ENCODE measurements at regions not wholly inside any gene's neighbourhood (a gene's known extent, or its start where the extent isn't known, plus 50 kb on each side); places are given as distances from the start of the nearest gene placed in this dataset.

DNA sequence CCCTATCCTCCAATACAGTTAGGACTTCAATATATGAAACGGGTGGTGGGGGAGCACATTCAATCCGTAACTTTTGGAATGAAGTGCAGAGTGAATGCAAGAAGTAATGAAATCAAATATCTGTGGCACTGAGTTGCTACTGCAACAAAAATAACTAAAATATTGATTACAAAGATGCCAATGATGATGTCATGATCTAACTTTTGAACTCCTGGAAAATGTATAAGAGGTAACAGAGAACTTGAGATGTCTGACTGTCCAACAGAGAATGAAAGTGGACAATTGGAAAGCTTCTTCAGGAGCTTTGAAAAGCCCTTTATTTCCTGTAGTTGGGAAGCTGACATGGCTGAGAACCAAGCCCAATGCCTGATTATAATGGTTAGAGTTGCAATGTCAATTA is 279.9 kb downstream of the ZBBX start:
- TF ChIP-seq, protein P1, sequence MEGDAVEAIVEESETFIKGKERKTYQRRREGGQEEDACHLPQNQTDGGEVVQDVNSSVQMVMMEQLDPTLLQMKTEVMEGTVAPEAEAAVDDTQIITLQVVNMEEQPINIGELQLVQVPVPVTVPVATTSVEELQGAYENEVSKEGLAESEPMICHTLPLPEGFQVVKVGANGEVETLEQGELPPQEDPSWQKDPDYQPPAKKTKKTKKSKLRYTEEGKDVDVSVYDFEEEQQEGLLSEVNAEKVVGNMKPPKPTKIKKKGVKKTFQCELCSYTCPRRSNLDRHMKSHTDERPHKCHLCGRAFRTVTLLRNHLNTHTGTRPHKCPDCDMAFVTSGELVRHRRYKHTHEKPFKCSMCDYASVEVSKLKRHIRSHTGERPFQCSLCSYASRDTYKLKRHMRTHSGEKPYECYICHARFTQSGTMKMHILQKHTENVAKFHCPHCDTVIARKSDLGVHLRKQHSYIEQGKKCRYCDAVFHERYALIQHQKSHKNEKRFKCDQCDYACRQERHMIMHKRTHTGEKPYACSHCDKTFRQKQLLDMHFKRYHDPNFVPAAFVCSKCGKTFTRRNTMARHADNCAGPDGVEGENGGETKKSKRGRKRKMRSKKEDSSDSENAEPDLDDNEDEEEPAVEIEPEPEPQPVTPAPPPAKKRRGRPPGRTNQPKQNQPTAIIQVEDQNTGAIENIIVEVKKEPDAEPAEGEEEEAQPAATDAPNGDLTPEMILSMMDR (IDR thresholded peaks at IDR 0.05) = no peak
- TF ChIP-seq POLR2A (IDR thresholded peaks at IDR 0.05) (no peak), POLR2AphosphoS5 (IDR thresholded peaks at IDR 0.05) (no peak)

Measured in breast epithelium (tissue), 3 donors.